ENCODE measurements at regions not wholly inside any gene's neighbourhood (a gene's known extent, or its start where the extent isn't known, plus 50 kb on each side); places are given as distances from the start of the nearest gene placed in this dataset.
A peak's percentile ranks its signal among the peaks of the same experiment; 100 is the strongest.

GRCh38 chr9:69955536-69956355 is 87.9 kb upstream of the MAMDC2 start:
- no peak for DNase-seq

- no peak for DNase-seq
Observed at GRCh38 chr9:69961843-69962242, 81.8 kb upstream of the MAMDC2 start.

GRCh38 chr9:69963803-69964202 is 79.8 kb upstream of the MAMDC2 start:
- no peak for DNase-seq

- DNase-seq, result no peak
Observed at GRCh38 chr9:69964446-69964845, 79.2 kb upstream of the MAMDC2 start.

GRCh38 chr9:69965416-69966145 is 78.1 kb upstream of the MAMDC2 start:
- no peak for DNase-seq

- no peak for DNase-seq
Observed at GRCh38 chr9:69967344-69967743, 76.3 kb upstream of the MAMDC2 start.

GRCh38 chr9:69970001-69970533 is 73.6 kb upstream of the MAMDC2 start:
- no peak for DNase-seq

GRCh38 chr9:69971643-69972449 is 71.8 kb upstream of the MAMDC2 start:
- peak; percentile 65 for DNase-seq

- no peak for DNase-seq
Observed at GRCh38 chr9:69975681-69976080, 68.0 kb upstream of the MAMDC2 start.

- DNase-seq, result no peak
Observed at GRCh38 chr9:69976152-69976551, 67.5 kb upstream of the MAMDC2 start.

- DNase-seq, result no peak
Observed at GRCh38 chr9:69980041-69980440, 63.6 kb upstream of the MAMDC2 start.

GRCh38 chr9:69980591-69980990 is 63.1 kb upstream of the MAMDC2 start:
- DNase-seq, result no peak

GRCh38 chr9:69981686-69982445 is 61.8 kb upstream of the MAMDC2 start:
- no peak for DNase-seq

- DNase-seq, result no peak
Observed at GRCh38 chr9:69984831-69985230, 58.8 kb upstream of the MAMDC2 start.

- no peak for DNase-seq
Observed at GRCh38 chr9:69985971-69986370, 57.7 kb upstream of the MAMDC2 start.

GRCh38 chr9:69986970-69987369 is 56.7 kb upstream of the MAMDC2 start:
- DNase-seq, result no peak

GRCh38 chr9:69987457-69987856 is 56.2 kb upstream of the MAMDC2 start:
- no peak for DNase-seq

GRCh38 chr9:69993110-69993509 is 50.5 kb upstream of the MAMDC2 start:
- DNase-seq, result no peak

Data from NCI-H774 (cell line).